A549 (cell line): ENCODE measurements at regions not wholly inside any gene's neighbourhood (a gene's known extent, or its start where the extent isn't known, plus 50 kb on each side); places are given as distances from the start of the nearest gene placed in this dataset.
A peak's percentile ranks its signal among the peaks of the same experiment; 100 is the strongest.

Source experiments
- ATAC-seq, 2 experiments: fragments of 200-7000 bp in 1 of 2; fragments of >200 bp in 1 of 2; cut with Nextera tagmentation in 1 of 2; cut with Tn5 transposase in 1 of 2; 3 replicates each; pipeline versions ENCODE4 v1.8.0 to v1.9.1; 2018 to 2020; ENCODE audit warnings: mild to moderate bottlenecking in 1 of 2, moderate library complexity in 1 of 2
- CTCF ChIA-PET: fragments of 300-600 bp; sonication (Branson Sonifier 250); formaldehyde crosslinking; extraction: SDS; loops from one replicate; lab custom pipeline; 2021; ENCODE audit warnings: antibody characterized with exemption, inconsistent platforms; lab: Yijun Ruan, JAX
- POLR2A ChIA-PET: fragments of 350-600 bp; formaldehyde crosslinking; extraction: SDS; loops from one replicate; lab custom pipeline; 2021; ENCODE audit warnings: antibody characterized with exemption, inconsistent platforms; lab: Yijun Ruan, JAX
- DNase-seq, 2 experiments: peaks; one replicate each; pipeline versions ENCODE4 v3.0.0 to v3.0.0-alpha.2; 2011 to 2016; ENCODE audit warnings: low read depth in 1 of 2, low spot score in 1 of 2
- FAIRE-seq: peaks from 2 replicates; lab custom pipeline; 2011; peaks lifted over from hg19 to GRCh38; lab: Jason Lieb, UNC
- H3K27ac ChIP-seq, 2 experiments: fragments of >200 bp; sonication (Bioruptor Twin); formaldehyde crosslinking; 3 replicates each; pipeline ENCODE4 v1.5.1; 2016 to 2017
- H3K4me1 ChIP-seq: fragments of >200 bp; sonication (Bioruptor Twin); formaldehyde crosslinking; 3 replicates; pipeline ENCODE4 v1.6.1; 2016
- H3K4me2 ChIP-seq: fragments of >200 bp; sonication (Bioruptor Twin); formaldehyde crosslinking; 3 replicates; pipeline ENCODE4 v1.6.1; 2016
- H3K4me3 ChIP-seq: fragments of >200 bp; sonication (Bioruptor Twin); formaldehyde crosslinking; 3 replicates; pipeline ENCODE4 v1.5.1; 2016
- H3K9me3 ChIP-seq: fragments of >200 bp; sonication (Bioruptor Twin); formaldehyde crosslinking; 3 replicates; pipeline ENCODE4 v1.6.1; 2016
- CBX8 ChIP-seq: fragments of 200-600 bp; sonication (generic); IDR thresholded peaks from 2 replicates; pipeline ENCODE4 v1.6.1; 2016
- CHD2 ChIP-seq: fragments of 150-350 bp; IDR thresholded peaks from 2 replicates; pipeline ENCODE4 v1.6.1; 2014; ENCODE audit warnings: low read length; ENCODE audit not compliant: partially characterized antibody
- CHD4 ChIP-seq: fragments of 200-600 bp; sonication (generic); IDR thresholded peaks from 2 replicates; pipeline ENCODE4 v1.6.1; 2016; ENCODE audit warnings: antibody characterized with exemption, mild to moderate bottlenecking, borderline replicate concordance
- EHMT2 ChIP-seq: fragments of 200-600 bp; sonication (generic); IDR thresholded peaks from 2 replicates; pipeline ENCODE4 v1.6.1; 2016; ENCODE audit warnings: antibody characterized with exemption, low read depth, mild to moderate bottlenecking, moderate library complexity
- EP300 ChIP-seq, 2 experiments: fragments of >200 bp; sonication (Bioruptor Twin); formaldehyde crosslinking; IDR thresholded peaks; 2 replicates in 1 of 2; 3 replicates in 1 of 2; pipeline ENCODE4 v1.6.1; 2016 to 2017
- ESRRA ChIP-seq: fragments of 150-350 bp; IDR thresholded peaks from 2 replicates; pipeline ENCODE4 v1.6.1; 2014; ENCODE audit warnings: mild to moderate bottlenecking, low read length, borderline replicate concordance
- FOSL2 ChIP-seq, 2 experiments: fragments of 450-650 bp in 1 of 2; fragments of >200 bp in 1 of 2; sonication (Bioruptor Twin) in 1 of 2; formaldehyde crosslinking; IDR thresholded peaks; 2 replicates each; pipeline versions ENCODE4 v1.5.0 to v1.6.1; 2016 to 2020; ENCODE audit warnings: mild to moderate bottlenecking in 1 of 2, moderate library complexity in 1 of 2
- FOXS1 ChIP-seq: fragments of 250-450 bp; sonication (Bioruptor Pico); IDR thresholded peaks from 2 replicates; pipeline ENCODE4 v1.5.0; 2020; ENCODE audit warnings: mild to moderate bottlenecking, moderate library complexity
- GATA3 ChIP-seq: IDR thresholded peaks from 2 replicates; pipeline ENCODE4 v1.6.1; 2012; ENCODE audit warnings: borderline replicate concordance
- HDAC2 ChIP-seq: fragments of 200-600 bp; sonication (generic); IDR thresholded peaks from 2 replicates; pipeline ENCODE4 v1.6.1; 2016
- HEYL ChIP-seq: fragments of 250-450 bp; sonication (Bioruptor Pico); IDR thresholded peaks from 2 replicates; pipeline ENCODE4 v1.8.0; 2021; ENCODE audit warnings: mild to moderate bottlenecking, moderate library complexity
- HMGXB4 ChIP-seq: fragments of 250-450 bp; sonication (Bioruptor Pico); IDR thresholded peaks from 2 replicates; pipeline ENCODE4 v1.5.0; 2021; ENCODE audit warnings: mild to moderate bottlenecking, moderate library complexity, borderline replicate concordance
- HOXB13 ChIP-seq: fragments of 250-450 bp; sonication (Bioruptor Pico); IDR thresholded peaks from 2 replicates; pipeline ENCODE4 v1.5.0; 2020; ENCODE audit warnings: low read depth, mild to moderate bottlenecking, moderate library complexity
- KDM5A ChIP-seq: fragments of 200-600 bp; sonication (generic); IDR thresholded peaks from 2 replicates; pipeline ENCODE4 v1.6.1; 2016; ENCODE audit warnings: antibody characterized with exemption, mild to moderate bottlenecking
- MAFK ChIP-seq: fragments of 450-650 bp; IDR thresholded peaks from 2 replicates; pipeline ENCODE4 v1.6.1; 2014; ENCODE audit not compliant: partially characterized antibody
- MYC ChIP-seq: IDR thresholded peaks from 2 replicates; pipeline ENCODE4 v1.6.1; 2012; ENCODE audit warnings: mild to moderate bottlenecking, inconsistent platforms, low read length, improper control_type of control experiment, borderline replicate concordance
- NFE2L2 ChIP-seq: fragments of 150-350 bp; conservative IDR thresholded peaks from 2 replicates; pipeline ENCODE4 v1.6.1; 2014; ENCODE audit warnings: low read length
- PHF8 ChIP-seq: fragments of 200-600 bp; sonication (generic); IDR thresholded peaks from 2 replicates; pipeline ENCODE4 v1.6.1; 2016; ENCODE audit warnings: low read depth, mild to moderate bottlenecking, antibody characterized with exemption, moderate library complexity, borderline replicate concordance
- POLR2A ChIP-seq: IDR thresholded peaks from 2 replicates; pipeline ENCODE4 v1.6.1; 2012; ENCODE audit warnings: mild to moderate bottlenecking, low read length
- RARB ChIP-seq: fragments of 250-450 bp; sonication (Bioruptor Pico); IDR thresholded peaks from 2 replicates; pipeline ENCODE4 v1.8.0; 2021; ENCODE audit warnings: mild to moderate bottlenecking, moderate library complexity
- RNF2 ChIP-seq: fragments of 200-600 bp; sonication (generic); IDR thresholded peaks from 2 replicates; pipeline ENCODE4 v1.6.1; 2016; ENCODE audit warnings: low read depth, mild to moderate bottlenecking, antibody characterized with exemption, moderate library complexity, borderline replicate concordance
- ZC3H11A ChIP-seq: fragments of 450-650 bp; IDR thresholded peaks from 2 replicates; pipeline ENCODE4 v1.6.1; 2014; ENCODE audit warnings: antibody characterized with exemption, mild to moderate bottlenecking
- WGBS: methylation state at CpG from one replicate; pipeline ENCODE4 v1.1.6; 2017; ENCODE audit errors: missing lambda C conversion rate; 5-methylcytosine and 5-hydroxymethylcytosine counted together
- TF ChIP-seq, protein P1 (sequence below): IDR thresholded peaks from 2 replicates; pipeline ENCODE4 v1.6.1; 2012; ENCODE audit warnings: low read depth, borderline replicate concordance
- TF ChIP-seq, protein P2 (sequence below): IDR thresholded peaks from 2 replicates; pipeline ENCODE4 v1.6.1; 2012
- TF ChIP-seq, protein P3 (sequence below): fragments of 250-450 bp; sonication (Bioruptor Pico); IDR thresholded peaks from 2 replicates; pipeline ENCODE4 v1.5.0; 2020; ENCODE audit warnings: low read depth, mild to moderate bottlenecking, moderate library complexity
- TF ChIP-seq, protein P4 (sequence below): fragments of 450-650 bp; IDR thresholded peaks from 2 replicates; pipeline ENCODE4 v1.6.1; 2014; ENCODE audit warnings: antibody characterized with exemption

- no peak overlapping the region for H3K27ac ChIP-seq
- WGBS = 24% methylated on average over 1 of the region's 1 CpG
- POLR2A ChIA-PET = no interaction called here
- no peaks in the 10 kb centered on the region for H3K9me3 ChIP-seq
- no peaks in the 10 kb centered on the region for H3K4me1 ChIP-seq
- FAIRE-seq (no peak), ATAC-seq (no peak), DNase-seq (no peak)
- CTCF ChIA-PET = interaction anchor here (1.0 to 1.2 kb wide), 2 partner anchors 13 to 15 kb away, joined by 3 to 4 read pairs; no protein-coding TSS in a partner anchor
- no peak for TF ChIP-seq FOSL2 (IDR thresholded peaks at IDR 0.05)
- TF ChIP-seq FOSL2 (CRISPR knock-in tag; IDR thresholded peaks at IDR 0.05) = no peak
- TF ChIP-seq, protein P1, sequence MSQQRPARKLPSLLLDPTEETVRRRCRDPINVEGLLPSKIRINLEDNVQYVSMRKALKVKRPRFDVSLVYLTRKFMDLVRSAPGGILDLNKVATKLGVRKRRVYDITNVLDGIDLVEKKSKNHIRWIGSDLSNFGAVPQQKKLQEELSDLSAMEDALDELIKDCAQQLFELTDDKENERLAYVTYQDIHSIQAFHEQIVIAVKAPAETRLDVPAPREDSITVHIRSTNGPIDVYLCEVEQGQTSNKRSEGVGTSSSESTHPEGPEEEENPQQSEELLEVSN = no peak
- TF ChIP-seq PHF8 = no peak
- no peak for TF ChIP-seq HEYL
- TF ChIP-seq GATA3 = no peak
- TF ChIP-seq EP300 (IDR thresholded peaks at IDR 0.05) = no peak
- TF ChIP-seq POLR2A = no peak
- TF ChIP-seq RARB (CRISPR knock-in tag) = no peak
- TF ChIP-seq NFE2L2 = no peak
- no peak for TF ChIP-seq HMGXB4 (CRISPR knock-in tag)
- TF ChIP-seq MYC = no peak
- TF ChIP-seq FOXS1 = no peak
- TF ChIP-seq ZC3H11A = no peak
- H3K4me3 ChIP-seq = no peak overlapping the region
- no peak overlapping the region for H3K4me2 ChIP-seq
Measured at GRCh38 chr12:90809940-90810339, 145.0 kb downstream of the CCER1 start.

GRCh38 chr12:90808568-90808967, 146.4 kb downstream of the CCER1 start:
- Histone ChIP-seq H3K4me1 (no peaks in the 10 kb centered on the region), H3K4me2 (no peak overlapping the region), H3K27ac (no peak overlapping the region), H3K9me3 (no peaks in the 10 kb centered on the region), H3K4me3 (no peak overlapping the region)
- no peak for TF ChIP-seq RARB (CRISPR knock-in tag)
- no peak for TF ChIP-seq CBX8
- TF ChIP-seq CHD4 = no peak
- TF ChIP-seq ESRRA = no peak
- TF ChIP-seq, protein P2, sequence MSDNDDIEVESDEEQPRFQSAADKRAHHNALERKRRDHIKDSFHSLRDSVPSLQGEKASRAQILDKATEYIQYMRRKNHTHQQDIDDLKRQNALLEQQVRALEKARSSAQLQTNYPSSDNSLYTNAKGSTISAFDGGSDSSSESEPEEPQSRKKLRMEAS = no peak
- no peak for TF ChIP-seq CHD2
- TF ChIP-seq FOXS1 = no peak
- TF ChIP-seq, protein P3, sequence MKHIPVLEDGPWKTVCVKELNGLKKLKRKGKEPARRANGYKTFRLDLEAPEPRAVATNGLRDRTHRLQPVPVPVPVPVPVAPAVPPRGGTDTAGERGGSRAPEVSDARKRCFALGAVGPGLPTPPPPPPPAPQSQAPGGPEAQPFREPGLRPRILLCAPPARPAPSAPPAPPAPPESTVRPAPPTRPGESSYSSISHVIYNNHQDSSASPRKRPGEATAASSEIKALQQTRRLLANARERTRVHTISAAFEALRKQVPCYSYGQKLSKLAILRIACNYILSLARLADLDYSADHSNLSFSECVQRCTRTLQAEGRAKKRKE = no peak
- no peak for TF ChIP-seq HDAC2
- TF ChIP-seq, protein P4, sequence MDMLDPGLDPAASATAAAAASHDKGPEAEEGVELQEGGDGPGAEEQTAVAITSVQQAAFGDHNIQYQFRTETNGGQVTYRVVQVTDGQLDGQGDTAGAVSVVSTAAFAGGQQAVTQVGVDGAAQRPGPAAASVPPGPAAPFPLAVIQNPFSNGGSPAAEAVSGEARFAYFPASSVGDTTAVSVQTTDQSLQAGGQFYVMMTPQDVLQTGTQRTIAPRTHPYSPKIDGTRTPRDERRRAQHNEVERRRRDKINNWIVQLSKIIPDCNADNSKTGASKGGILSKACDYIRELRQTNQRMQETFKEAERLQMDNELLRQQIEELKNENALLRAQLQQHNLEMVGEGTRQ = no peak
- no peak for TF ChIP-seq RNF2
- no peak for TF ChIP-seq MYC
- TF ChIP-seq GATA3 = no peak; the same call in 1 of the 2 replicates
- TF ChIP-seq MAFK = no peak
- TF ChIP-seq PHF8 = no peak
- TF ChIP-seq HOXB13 (CRISPR knock-in tag) = no peak
- TF ChIP-seq NFE2L2 = no peak
- no peak for TF ChIP-seq KDM5A
- TF ChIP-seq HEYL = no peak
- no peak for TF ChIP-seq EHMT2
- WGBS = 40% methylated on average over 3 of the region's 3 CpGs
- CTCF ChIA-PET = interaction anchor here (1.2 kb wide), 1 partner anchor 16 kb away, joined by 3 read pairs; no protein-coding TSS in a partner anchor
- no peak for FAIRE-seq
- POLR2A ChIA-PET = no interaction called here
- ATAC-seq = no peak
- peak in 1 of 2 experiments; percentile 9 for DNase-seq
